AG04450 (cell line): ENCODE measurements at regions not wholly inside any gene's neighbourhood (a gene's known extent, or its start where the extent isn't known, plus 50 kb on each side); places are given as distances from the start of the nearest gene placed in this dataset.

Experiments used
- CTCF ChIA-PET: fragments of 300-600, 350-600 bp; formaldehyde crosslinking; extraction: SDS; loops from one replicate; lab custom pipeline; 2022; ENCODE audit warnings: antibody characterized with exemption, inconsistent platforms; lab: Charles Lee
- POLR2A ChIA-PET: fragments of 350-600 bp; formaldehyde crosslinking; extraction: SDS; loops from one replicate; lab custom pipeline; 2021; ENCODE audit warnings: antibody characterized with exemption, inconsistent platforms; lab: Yijun Ruan, JAX
- DNase-seq: peaks from one replicate; pipeline ENCODE4 v3.0.0-alpha.2; 2011; ENCODE audit warnings: low read depth, low spot score
- H3K27ac ChIP-seq: one replicate; pipeline ENCODE4 v1.5.1; 2012; ENCODE audit warnings: low read depth, low read length, control low read depth
- H3K27me3 ChIP-seq: one replicate; pipeline ENCODE4 v1.6.0; 2012; ENCODE audit warnings: low read length; ENCODE audit not compliant: control insufficient read depth, insufficient read depth
- H3K4me3 ChIP-seq: 2 replicates; pipeline ENCODE4 v1.5.1; 2011; ENCODE audit warnings: mild to moderate bottlenecking, low read depth, low read length, control low read depth
- H3K9me3 ChIP-seq: 2 replicates; pipeline ENCODE4 v1.5.1; 2012; ENCODE audit warnings: low read length; ENCODE audit not compliant: control insufficient read depth, insufficient read depth
- TF ChIP-seq, protein P1 (sequence below): IDR thresholded peaks from 2 replicates; pipeline ENCODE4 v1.5.1; 2011; ENCODE audit warnings: low read depth, low read length, control low read depth, inconsistent platforms

DNA sequence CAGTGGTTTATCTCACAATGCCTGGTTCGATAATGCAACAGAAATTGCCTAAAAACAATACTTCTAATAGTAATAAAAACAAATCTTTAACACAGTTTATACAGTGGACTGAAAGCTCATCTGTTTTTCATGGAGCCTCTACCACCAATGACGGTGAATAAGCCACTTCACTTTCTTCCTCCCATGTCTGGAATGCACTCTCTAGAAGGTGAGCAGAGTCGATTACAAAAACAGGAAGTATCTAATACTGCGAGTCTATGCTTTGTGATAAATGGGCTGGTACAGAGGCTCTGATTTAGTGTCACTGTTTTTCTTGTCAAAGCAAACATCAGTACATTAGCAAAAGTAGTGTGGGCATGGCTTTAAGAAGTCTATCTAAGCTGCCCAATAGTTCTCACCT lies 1348.6 kb upstream of the SLC10A2 start:
- ChIA-PET POLR2A (no interaction called here), CTCF (no interaction called here)
- DNase-seq: no peak
- no peaks in the 10 kb centered on the region for H3K9me3 ChIP-seq
- H3K4me3 ChIP-seq: no peak overlapping the region
- no peaks in the 10 kb centered on the region for H3K27me3 ChIP-seq
- TF ChIP-seq, protein P1, sequence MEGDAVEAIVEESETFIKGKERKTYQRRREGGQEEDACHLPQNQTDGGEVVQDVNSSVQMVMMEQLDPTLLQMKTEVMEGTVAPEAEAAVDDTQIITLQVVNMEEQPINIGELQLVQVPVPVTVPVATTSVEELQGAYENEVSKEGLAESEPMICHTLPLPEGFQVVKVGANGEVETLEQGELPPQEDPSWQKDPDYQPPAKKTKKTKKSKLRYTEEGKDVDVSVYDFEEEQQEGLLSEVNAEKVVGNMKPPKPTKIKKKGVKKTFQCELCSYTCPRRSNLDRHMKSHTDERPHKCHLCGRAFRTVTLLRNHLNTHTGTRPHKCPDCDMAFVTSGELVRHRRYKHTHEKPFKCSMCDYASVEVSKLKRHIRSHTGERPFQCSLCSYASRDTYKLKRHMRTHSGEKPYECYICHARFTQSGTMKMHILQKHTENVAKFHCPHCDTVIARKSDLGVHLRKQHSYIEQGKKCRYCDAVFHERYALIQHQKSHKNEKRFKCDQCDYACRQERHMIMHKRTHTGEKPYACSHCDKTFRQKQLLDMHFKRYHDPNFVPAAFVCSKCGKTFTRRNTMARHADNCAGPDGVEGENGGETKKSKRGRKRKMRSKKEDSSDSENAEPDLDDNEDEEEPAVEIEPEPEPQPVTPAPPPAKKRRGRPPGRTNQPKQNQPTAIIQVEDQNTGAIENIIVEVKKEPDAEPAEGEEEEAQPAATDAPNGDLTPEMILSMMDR: no peak
- no peak overlapping the region for H3K27ac ChIP-seq

DNA sequence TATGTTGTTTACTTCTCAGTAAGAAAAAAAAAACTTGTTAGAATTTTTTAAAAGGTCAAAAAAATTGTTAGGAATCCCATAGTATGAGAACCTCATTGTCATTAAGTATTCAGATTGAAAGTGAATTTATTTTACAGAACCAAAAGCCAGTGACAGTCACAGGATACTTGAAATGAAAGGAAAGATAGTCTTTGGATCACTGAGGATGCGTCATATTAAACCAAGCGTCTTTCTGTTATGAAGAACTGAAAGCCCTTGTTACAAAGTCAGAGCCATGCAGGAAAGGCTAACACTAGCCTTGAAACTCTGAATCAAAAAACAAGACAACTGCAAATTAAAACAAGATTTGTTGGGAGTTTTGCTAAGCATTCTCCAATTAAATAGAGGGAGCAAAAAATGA lies 1348.0 kb upstream of the SLC10A2 start:
- TF ChIP-seq, protein P1: no peak
- Histone ChIP-seq H3K4me3 (no peak overlapping the region), H3K9me3 (no peaks in the 10 kb centered on the region), H3K27me3 (no peaks in the 10 kb centered on the region), H3K27ac (no peak overlapping the region)
- DNase-seq: no peak
- POLR2A ChIA-PET: no interaction called here
- CTCF ChIA-PET: no interaction called here

DNA sequence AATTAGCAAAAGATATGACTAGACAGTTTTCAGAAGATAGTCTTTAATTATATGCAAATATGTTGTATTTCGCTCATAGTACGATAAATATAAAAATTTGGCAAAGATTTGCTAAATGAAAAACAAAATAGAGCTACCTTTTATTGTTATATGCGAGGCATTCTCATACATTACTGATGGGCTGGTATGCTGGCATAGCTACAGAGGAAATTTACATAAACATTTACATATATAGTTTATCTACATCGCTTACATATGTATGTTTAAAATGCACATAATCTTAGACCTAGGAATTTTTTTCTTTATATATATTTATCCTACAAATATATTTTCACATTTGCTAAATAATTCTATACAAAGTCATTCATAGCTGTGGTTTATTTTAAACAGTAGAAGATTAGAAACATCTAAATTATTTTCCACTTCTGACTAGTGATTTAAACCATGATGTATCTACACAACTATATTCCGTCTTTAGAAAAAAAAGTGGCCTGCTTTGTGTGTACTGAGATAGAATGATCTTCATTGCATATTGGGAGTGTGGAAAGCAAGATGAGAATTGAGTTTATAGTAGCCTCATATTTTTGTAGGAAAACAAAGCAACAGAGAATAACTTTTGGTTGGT lies 1345.0 kb upstream of the SLC10A2 start:
- Histone ChIP-seq H3K27ac (no peak overlapping the region), H3K27me3 (no peaks in the 10 kb centered on the region), H3K9me3 (no peaks in the 10 kb centered on the region), H3K4me3 (no peak overlapping the region)
- ChIA-PET CTCF (no interaction called here), POLR2A (no interaction called here)
- no peak for DNase-seq
- TF ChIP-seq, protein P1: no peak

DNA sequence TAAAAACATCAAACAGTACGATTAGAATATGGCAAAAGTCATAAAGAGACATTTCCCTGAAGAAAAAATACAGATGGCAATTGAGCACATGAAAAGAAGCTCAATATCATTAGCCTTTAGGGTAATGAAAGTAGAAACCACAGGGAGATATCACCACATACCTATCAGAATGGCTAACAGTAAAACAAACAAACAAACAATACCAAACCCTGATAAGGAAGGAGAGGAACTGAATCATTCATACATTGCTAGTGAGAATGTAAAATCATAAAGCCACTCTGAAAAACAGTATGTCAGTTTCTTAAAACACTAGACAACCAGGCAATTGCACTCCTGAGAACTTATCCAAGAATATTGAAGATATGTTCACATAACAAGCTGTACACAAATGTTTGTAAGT lies 1342.5 kb upstream of the SLC10A2 start:
- CTCF ChIA-PET: interaction anchor here (0.7 kb wide), 1 partner anchor 32 kb away, joined by 3 read pairs; no protein-coding TSS in a partner anchor

DNA sequence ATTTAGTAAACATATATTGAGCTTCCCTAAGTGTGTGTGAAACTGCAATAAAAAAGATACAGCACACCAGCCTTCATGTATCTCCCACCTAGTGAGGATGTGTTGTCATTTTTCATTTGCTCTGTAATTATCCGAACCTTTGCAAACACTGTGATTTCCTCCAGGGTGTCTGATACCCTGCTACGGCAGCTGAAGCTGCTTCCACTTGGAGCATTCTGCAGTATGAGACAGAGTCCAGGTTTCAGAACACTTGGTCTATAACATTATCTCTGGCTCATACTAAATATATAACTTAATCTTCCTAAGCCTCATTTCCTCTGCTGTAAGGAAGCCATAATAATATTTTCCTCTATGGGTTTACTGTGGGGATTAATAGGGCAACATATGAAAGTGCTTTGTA lies 1338.1 kb upstream of the SLC10A2 start:
- H3K27me3 ChIP-seq: no peaks in the 10 kb centered on the region
- CTCF ChIA-PET: no interaction called here
- no peak for DNase-seq
- H3K4me3 ChIP-seq: no peak overlapping the region
- H3K9me3 ChIP-seq: no peaks in the 10 kb centered on the region
- no peak overlapping the region for H3K27ac ChIP-seq
- POLR2A ChIA-PET: no interaction called here
- TF ChIP-seq, protein P1: no peak

More for the DNA sequence above, 1342.5 kb upstream of the SLC10A2 start:
- Histone ChIP-seq H3K9me3 (no peaks in the 10 kb centered on the region), H3K27me3 (no peaks in the 10 kb centered on the region), H3K27ac (no peak overlapping the region), H3K4me3 (no peak overlapping the region)
- TF ChIP-seq, protein P1: no peak
- POLR2A ChIA-PET: no interaction called here
- no peak for DNase-seq
